HG03354 (cell line): ENCODE measurements at regions not wholly inside any gene's neighbourhood (a gene's known extent, or its start where the extent isn't known, plus 50 kb on each side); places are given as distances from the start of the nearest gene placed in this dataset.

ENCODE experiments used
- ATAC-seq: cut with Tn5 transposase; IDR thresholded peaks from one replicate; pipeline ENCODE4 v1.9.1; 2021; ENCODE audit warnings: mild to moderate bottlenecking; ENCODE audit not compliant: unreplicated experiment, poor library complexity, severe bottlenecking

GRCh38 chr12:28601570-28602058 lies 411.4 kb downstream of the CCDC91 start:
- ATAC-seq = no peak

GRCh38 chr12:28602786-28603185 lies 412.5 kb downstream of the CCDC91 start:
- ATAC-seq = no peak

GRCh38 chr12:28603239-28603638 lies 413.0 kb downstream of the CCDC91 start:
- ATAC-seq = no peak

- no peak for ATAC-seq
Observed at GRCh38 chr12:28603801-28604200, 413.5 kb downstream of the CCDC91 start.

- no peak for ATAC-seq
Observed at GRCh38 chr12:28604240-28604639, 414.0 kb downstream of the CCDC91 start.

GRCh38 chr12:28606967-28607557 lies 416.8 kb downstream of the CCDC91 start:
- ATAC-seq = no peak

GRCh38 chr12:28610401-28611114 lies 420.3 kb downstream of the CCDC91 start:
- no peak for ATAC-seq

- no peak for ATAC-seq
Observed at GRCh38 chr12:28611115-28611435, 420.8 kb downstream of the CCDC91 start.

GRCh38 chr12:28611449-28611848 lies 421.2 kb downstream of the CCDC91 start:
- ATAC-seq = no peak

- ATAC-seq = no peak
Observed at GRCh38 chr12:28618171-28618570, 427.9 kb downstream of the CCDC91 start.

- no peak for ATAC-seq
Observed at GRCh38 chr12:28618772-28619171, 428.5 kb downstream of the CCDC91 start.

- no peak for ATAC-seq
Observed at GRCh38 chr12:28620281-28620680, 430.0 kb downstream of the CCDC91 start.

- no peak for ATAC-seq
Observed at GRCh38 chr12:28622406-28622805, 432.1 kb downstream of the CCDC91 start.

GRCh38 chr12:28626504-28626903 lies 436.2 kb downstream of the CCDC91 start:
- ATAC-seq = no peak

- no peak for ATAC-seq
Observed at GRCh38 chr12:28629691-28630090, 439.4 kb downstream of the CCDC91 start.

- no peak for ATAC-seq
Observed at GRCh38 chr12:28631831-28632230, 441.6 kb downstream of the CCDC91 start.

- ATAC-seq = no peak
Observed at GRCh38 chr12:28640519-28640918, 450.3 kb downstream of the CCDC91 start.

GRCh38 chr12:28645436-28645835 lies 455.2 kb downstream of the CCDC91 start:
- ATAC-seq = no peak

GRCh38 chr12:28645891-28646290 lies 455.6 kb downstream of the CCDC91 start:
- no peak for ATAC-seq

- ATAC-seq = no peak
Observed at GRCh38 chr12:28650906-28651305, 460.6 kb downstream of the CCDC91 start.

GRCh38 chr12:28652239-28652638 lies 462.0 kb downstream of the CCDC91 start:
- no peak for ATAC-seq

GRCh38 chr12:28681980-28682379 lies 467.1 kb upstream of the FAR2 start:
- ATAC-seq = no peak
